Coronary artery (tissue), 2 donors: ENCODE measurements at regions not wholly inside any gene's neighbourhood (a gene's known extent, or its start where the extent isn't known, plus 50 kb on each side); places are given as distances from the start of the nearest gene placed in this dataset.

Experiments used
- DNase-seq: peaks from one replicate; pipeline ENCODE4 v3.0.0-alpha.2; 2017; ENCODE audit warnings: low spot score
- H3K27ac ChIP-seq, 2 donors: fragments of 200-600 bp; sonication (generic); one replicate each; pipeline ENCODE4 v1.5.1; 2016 to 2019
- H3K4me3 ChIP-seq: fragments of 200-600 bp; sonication (generic); 2 replicates; pipeline ENCODE4 v1.5.1; 2016; ENCODE audit warnings: mild to moderate bottlenecking, moderate library complexity
- TF ChIP-seq, protein P1 (sequence below): fragments of 200-600 bp; sonication (generic); IDR thresholded peaks from one replicate; pipeline ENCODE4 v1.5.1; 2019; ENCODE audit warnings: antibody characterized with exemption

DNA sequence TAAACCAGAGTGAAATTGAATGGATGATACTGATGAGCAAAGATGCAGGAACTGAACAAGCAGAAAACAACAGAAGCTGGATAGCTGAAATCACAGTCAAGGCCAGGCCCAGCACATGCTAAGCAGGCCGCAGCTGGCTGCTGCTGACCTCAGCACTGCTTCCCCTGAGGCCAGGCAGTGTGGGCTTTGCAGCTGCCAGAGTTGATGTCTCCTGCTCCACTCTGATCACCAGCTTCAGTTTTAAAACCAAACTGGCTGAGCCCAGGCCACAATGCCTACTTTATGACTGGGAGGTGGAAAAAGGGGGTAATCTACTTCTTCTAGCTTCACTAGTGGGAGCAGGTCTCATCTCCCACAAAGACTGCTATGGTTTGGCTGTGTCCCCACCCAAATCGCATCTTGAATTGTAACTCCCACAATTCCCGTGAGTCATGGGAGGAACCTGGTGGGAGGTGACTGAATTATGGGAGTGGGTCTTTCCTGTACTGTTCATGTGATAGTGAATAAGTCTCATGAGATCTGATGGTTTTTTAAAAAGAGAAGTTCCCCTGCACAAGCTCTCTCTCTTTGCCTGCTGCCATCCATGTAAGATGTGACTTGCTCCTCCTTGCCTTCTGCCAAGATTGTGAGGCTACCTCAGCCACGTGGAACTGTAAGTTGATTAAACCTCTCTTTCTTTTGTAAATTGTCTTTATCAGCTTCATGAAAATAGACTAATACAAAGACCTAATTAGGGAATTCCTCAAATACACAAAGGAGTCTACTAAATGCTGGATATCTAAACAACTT is 136.4 kb upstream of the ITGB1 start:
- Histone ChIP-seq H3K27ac (no peak overlapping the region), H3K4me3 (no peak overlapping the region)
- DNase-seq = no peak
- TF ChIP-seq, protein P1, sequence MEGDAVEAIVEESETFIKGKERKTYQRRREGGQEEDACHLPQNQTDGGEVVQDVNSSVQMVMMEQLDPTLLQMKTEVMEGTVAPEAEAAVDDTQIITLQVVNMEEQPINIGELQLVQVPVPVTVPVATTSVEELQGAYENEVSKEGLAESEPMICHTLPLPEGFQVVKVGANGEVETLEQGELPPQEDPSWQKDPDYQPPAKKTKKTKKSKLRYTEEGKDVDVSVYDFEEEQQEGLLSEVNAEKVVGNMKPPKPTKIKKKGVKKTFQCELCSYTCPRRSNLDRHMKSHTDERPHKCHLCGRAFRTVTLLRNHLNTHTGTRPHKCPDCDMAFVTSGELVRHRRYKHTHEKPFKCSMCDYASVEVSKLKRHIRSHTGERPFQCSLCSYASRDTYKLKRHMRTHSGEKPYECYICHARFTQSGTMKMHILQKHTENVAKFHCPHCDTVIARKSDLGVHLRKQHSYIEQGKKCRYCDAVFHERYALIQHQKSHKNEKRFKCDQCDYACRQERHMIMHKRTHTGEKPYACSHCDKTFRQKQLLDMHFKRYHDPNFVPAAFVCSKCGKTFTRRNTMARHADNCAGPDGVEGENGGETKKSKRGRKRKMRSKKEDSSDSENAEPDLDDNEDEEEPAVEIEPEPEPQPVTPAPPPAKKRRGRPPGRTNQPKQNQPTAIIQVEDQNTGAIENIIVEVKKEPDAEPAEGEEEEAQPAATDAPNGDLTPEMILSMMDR = no peak

DNA sequence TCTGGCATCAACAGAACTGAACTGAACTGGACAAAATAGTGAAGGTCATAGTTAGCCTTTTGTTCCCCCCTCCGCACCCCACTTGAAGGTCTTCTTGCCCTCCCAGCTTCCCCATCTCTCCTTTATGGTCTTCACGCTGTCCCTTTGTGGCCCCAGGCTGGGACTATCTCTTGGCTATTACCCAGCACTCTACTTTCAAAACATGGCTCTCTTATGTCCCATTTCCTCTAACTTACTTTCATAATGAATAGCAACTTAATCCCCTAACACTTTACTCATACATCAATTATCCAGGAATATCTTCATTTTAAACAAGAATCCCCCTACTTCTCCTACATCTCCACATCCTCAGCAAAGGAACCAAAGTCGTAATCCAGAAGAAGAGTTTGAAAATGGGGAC is 135.3 kb upstream of the ITGB1 start:
- no peak for DNase-seq
- Histone ChIP-seq H3K4me3 (no peak overlapping the region), H3K27ac (no peak overlapping the region)
- TF ChIP-seq, protein P1 = no peak

DNA sequence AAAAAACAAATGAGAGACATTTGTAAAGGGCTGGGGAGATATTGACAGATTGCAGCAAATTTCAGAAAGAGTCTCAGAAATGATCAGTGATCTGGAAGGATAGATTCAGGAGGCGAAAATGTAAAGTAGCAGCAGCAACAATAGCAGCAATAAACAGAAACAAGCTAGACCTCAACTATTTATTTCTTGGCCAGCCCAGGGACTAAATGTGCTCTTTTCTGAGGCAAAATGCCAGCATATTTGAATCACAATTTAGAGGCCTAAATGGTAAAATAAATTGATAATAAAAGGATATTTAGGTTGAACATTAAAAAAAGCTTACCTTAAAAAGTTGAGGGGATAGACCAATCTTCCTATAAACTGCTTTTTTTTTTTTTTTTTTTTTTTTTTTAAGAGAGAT is 134.6 kb upstream of the ITGB1 start:
- no peak overlapping the region for H3K27ac ChIP-seq
- TF ChIP-seq, protein P1 = no peak
- DNase-seq = no peak
- H3K4me3 ChIP-seq = no peak overlapping the region

DNA sequence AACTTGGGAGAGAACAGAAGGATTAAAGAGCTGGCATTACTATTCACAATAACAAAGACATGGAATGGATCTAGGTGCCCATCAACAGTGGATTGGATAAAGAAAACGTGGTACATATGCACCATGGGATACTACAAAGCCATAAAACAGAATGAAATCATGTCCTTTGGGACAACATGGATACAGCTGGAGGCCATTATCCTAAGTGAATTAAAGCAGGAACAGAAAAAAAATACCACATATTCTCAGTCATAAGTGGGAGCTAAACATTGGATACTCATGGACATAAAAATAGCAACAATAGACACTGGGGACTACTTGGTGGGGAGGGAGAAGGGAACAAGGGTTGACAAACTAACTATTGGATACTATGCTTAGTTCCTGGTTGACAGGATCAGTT is 133.2 kb upstream of the ITGB1 start:
- no peak overlapping the region for H3K27ac ChIP-seq
- H3K4me3 ChIP-seq = no peak overlapping the region
- no peak for DNase-seq
- TF ChIP-seq, protein P1 = no peak

- H3K27ac ChIP-seq = no peak overlapping the region
- TF ChIP-seq, protein P1 = no peak
- no peak overlapping the region for H3K4me3 ChIP-seq
- DNase-seq = no peak
These were observed 131.0 kb upstream of the ITGB1 start for GRCh38 chr10:33088990-33089389.

GRCh38 chr10:33087922-33088321 is 129.9 kb upstream of the ITGB1 start:
- Histone ChIP-seq H3K4me3 (no peak overlapping the region), H3K27ac (no peak overlapping the region)
- TF ChIP-seq, protein P1 = no peak
- DNase-seq = no peak

DNA sequence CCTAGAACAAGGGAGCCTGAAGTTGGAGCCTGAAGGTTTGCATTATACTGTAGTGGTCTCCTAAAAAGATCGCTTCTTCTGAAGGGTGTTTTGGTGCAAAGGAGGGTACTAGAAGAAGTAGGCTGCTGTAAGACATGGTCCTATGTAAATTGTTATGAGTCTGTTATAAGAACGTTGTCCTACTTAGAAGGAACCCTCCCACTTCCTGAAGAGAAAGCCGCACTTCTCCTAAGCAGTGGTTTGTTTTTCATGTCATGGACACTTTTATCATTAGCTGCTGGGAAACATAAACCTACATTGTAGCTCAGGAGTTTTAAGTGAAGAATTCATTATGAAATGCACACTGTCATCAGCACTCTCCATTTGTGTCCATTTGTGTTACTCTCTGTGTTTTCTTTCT is 129.1 kb upstream of the ITGB1 start:
- TF ChIP-seq, protein P1 = no peak
- H3K4me3 ChIP-seq = no peak overlapping the region
- no peak overlapping the region for H3K27ac ChIP-seq
- DNase-seq = no peak
